Smooth muscle cell (in vitro differentiated cells): ENCODE measurements at regions not wholly inside any gene's neighbourhood (a gene's known extent, or its start where the extent isn't known, plus 50 kb on each side); places are given as distances from the start of the nearest gene placed in this dataset.

Experiments
- DNase-seq: peaks from one replicate; lab custom pipeline; 2025; ENCODE audit not compliant: unreplicated experiment; lab: John Stamatoyannopoulos, UW
- H2AFZ ChIP-seq: fragments of 200-600 bp; sonication (generic); 2 replicates; pipeline ENCODE4 v1.6.0; 2016; ENCODE audit warnings: antibody characterized with exemption, low read depth, mild to moderate bottlenecking
- H3F3A ChIP-seq: fragments of 200-600 bp; sonication (generic); 2 replicates; pipeline ENCODE4 v1.6.0; 2017; ENCODE audit warnings: antibody characterized with exemption, low read depth
- H3K27ac ChIP-seq: fragments of 200-600 bp; sonication (generic); 2 replicates; pipeline ENCODE4 v1.5.1; 2016; ENCODE audit warnings: low read depth, mild to moderate bottlenecking
- H3K27me3 ChIP-seq: fragments of 200-600 bp; sonication (generic); 2 replicates; pipeline ENCODE4 v1.6.1; 2016; ENCODE audit warnings: low read depth, mild to moderate bottlenecking
- H3K36me3 ChIP-seq: fragments of 200-600 bp; sonication (generic); 2 replicates; pipeline ENCODE4 v1.5.1; 2016; ENCODE audit warnings: low read depth
- H3K4me1 ChIP-seq: fragments of 200-600 bp; sonication (generic); 2 replicates; pipeline ENCODE4 v1.5.1; 2016; ENCODE audit warnings: low read depth
- H3K4me2 ChIP-seq: fragments of 200-600 bp; sonication (generic); 2 replicates; pipeline ENCODE4 v1.6.0; 2016; ENCODE audit warnings: mild to moderate bottlenecking
- H3K4me3 ChIP-seq: fragments of 200-600 bp; sonication (generic); 2 replicates; pipeline ENCODE4 v1.5.1; 2016; ENCODE audit warnings: mild to moderate bottlenecking
- H3K79me2 ChIP-seq: fragments of 200-600 bp; sonication (generic); 2 replicates; pipeline ENCODE4 v1.6.0; 2016; ENCODE audit warnings: low read depth, mild to moderate bottlenecking
- H3K9ac ChIP-seq: fragments of 200-600 bp; sonication (generic); 2 replicates; pipeline ENCODE4 v1.6.0; 2016; ENCODE audit warnings: low read depth
- H3K9me3 ChIP-seq: fragments of 200-600 bp; sonication (generic); replicated peaks from 2 replicates; pipeline ENCODE4 v1.5.1; 2016; ENCODE audit warnings: low read depth
- H4K20me1 ChIP-seq: fragments of 200-600 bp; sonication (generic); 2 replicates; pipeline ENCODE4 v1.6.0; 2016; ENCODE audit warnings: low read depth
- WGBS: methylation state at CpG from one replicate; pipeline ENCODE4 v1.1.7; 2016; ENCODE audit warnings: low lambda C conversion rate; 5-methylcytosine and 5-hydroxymethylcytosine counted together
- TF ChIP-seq, protein P1 (sequence below): fragments of 200-600 bp; sonication (generic); IDR thresholded peaks from 2 replicates; pipeline ENCODE4 v1.5.1; 2017; ENCODE audit warnings: borderline replicate concordance, mild to moderate bottlenecking, antibody characterized with exemption; ENCODE audit not compliant: insufficient read depth, poor library complexity, severe bottlenecking

GRCh38 chr6:97674802-97675201, 391.8 kb upstream of the MMS22L start:
- Histone ChIP-seq H3K79me2 (no peaks in the 10 kb centered on the region), H3K27me3 (no peaks in the 10 kb centered on the region), H3K9ac (no peak overlapping the region), H3K4me3 (no peak overlapping the region), H3K27ac (peak overlapping the region; percentile 54), H4K20me1 (no peaks in the 10 kb centered on the region), H3F3A (no peaks in the 10 kb centered on the region), H3K9me3 (no peaks in the 10 kb centered on the region), H3K4me1 (no peaks in the 10 kb centered on the region), H3K4me2 (no peak overlapping the region), H2AFZ (no peak overlapping the region), H3K36me3 (no peaks in the 10 kb centered on the region)
- TF ChIP-seq, protein P1, sequence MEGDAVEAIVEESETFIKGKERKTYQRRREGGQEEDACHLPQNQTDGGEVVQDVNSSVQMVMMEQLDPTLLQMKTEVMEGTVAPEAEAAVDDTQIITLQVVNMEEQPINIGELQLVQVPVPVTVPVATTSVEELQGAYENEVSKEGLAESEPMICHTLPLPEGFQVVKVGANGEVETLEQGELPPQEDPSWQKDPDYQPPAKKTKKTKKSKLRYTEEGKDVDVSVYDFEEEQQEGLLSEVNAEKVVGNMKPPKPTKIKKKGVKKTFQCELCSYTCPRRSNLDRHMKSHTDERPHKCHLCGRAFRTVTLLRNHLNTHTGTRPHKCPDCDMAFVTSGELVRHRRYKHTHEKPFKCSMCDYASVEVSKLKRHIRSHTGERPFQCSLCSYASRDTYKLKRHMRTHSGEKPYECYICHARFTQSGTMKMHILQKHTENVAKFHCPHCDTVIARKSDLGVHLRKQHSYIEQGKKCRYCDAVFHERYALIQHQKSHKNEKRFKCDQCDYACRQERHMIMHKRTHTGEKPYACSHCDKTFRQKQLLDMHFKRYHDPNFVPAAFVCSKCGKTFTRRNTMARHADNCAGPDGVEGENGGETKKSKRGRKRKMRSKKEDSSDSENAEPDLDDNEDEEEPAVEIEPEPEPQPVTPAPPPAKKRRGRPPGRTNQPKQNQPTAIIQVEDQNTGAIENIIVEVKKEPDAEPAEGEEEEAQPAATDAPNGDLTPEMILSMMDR, result no peak
- DNase-seq, result no peak
- 33% methylated on average over 3 of the region's 3 CpGs for WGBS

GRCh38 chr6:97677626-97678025, 394.6 kb upstream of the MMS22L start:
- no peaks in the 10 kb centered on the region for H3K36me3 ChIP-seq
- H3K4me3 ChIP-seq, result no peak overlapping the region
- H2AFZ ChIP-seq, result no peak overlapping the region
- 88% methylated on average over 2 of the region's 2 CpGs for WGBS
- no peaks in the 10 kb centered on the region for H3K9me3 ChIP-seq
- H3K4me1 ChIP-seq, result no peaks in the 10 kb centered on the region
- no peaks in the 10 kb centered on the region for H4K20me1 ChIP-seq
- TF ChIP-seq, protein P1, result no peak
- H3F3A ChIP-seq, result no peaks in the 10 kb centered on the region
- H3K79me2 ChIP-seq, result no peaks in the 10 kb centered on the region
- no peak for DNase-seq
- no peak overlapping the region for H3K4me2 ChIP-seq
- H3K27ac ChIP-seq, result no peak overlapping the region
- H3K27me3 ChIP-seq, result no peaks in the 10 kb centered on the region
- no peak overlapping the region for H3K9ac ChIP-seq

DNA sequence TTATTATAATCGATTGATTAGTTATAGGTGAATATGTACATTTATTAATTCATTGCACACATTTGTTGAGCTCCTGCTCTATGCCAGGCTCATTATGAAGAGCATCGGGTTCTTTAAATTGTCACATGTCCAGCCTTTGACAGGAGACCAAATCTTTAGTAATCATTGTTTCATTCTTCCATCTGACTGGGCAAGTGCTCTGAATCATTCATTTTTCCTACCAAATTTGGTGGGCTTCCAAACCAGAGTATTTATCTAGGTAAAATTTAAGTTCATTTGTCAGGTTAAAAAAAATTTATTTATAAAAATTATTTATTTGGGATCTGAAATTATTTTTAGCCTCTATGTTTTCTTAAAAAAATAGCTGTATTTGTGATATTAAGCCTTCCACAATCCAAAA, 404.9 kb upstream of the MMS22L start:
- Histone ChIP-seq H3K4me2 (no peak overlapping the region), H3K27ac (no peak overlapping the region), H3K27me3 (no peaks in the 10 kb centered on the region), H3K9me3 (no peaks in the 10 kb centered on the region), H2AFZ (no peak overlapping the region), H3K9ac (no peak overlapping the region), H3K79me2 (no peaks in the 10 kb centered on the region), H4K20me1 (no peaks in the 10 kb centered on the region), H3K36me3 (no peaks in the 10 kb centered on the region), H3F3A (no peaks in the 10 kb centered on the region), H3K4me3 (no peak overlapping the region), H3K4me1 (no peaks in the 10 kb centered on the region)
- DNase-seq, result no peak
- TF ChIP-seq, protein P1, result no peak
- WGBS, result 92% methylated on average over 2 of the region's 2 CpGs

- no peak overlapping the region for H3K27ac ChIP-seq
- H2AFZ ChIP-seq, result no peak overlapping the region
- H3K4me3 ChIP-seq, result no peak overlapping the region
- H3K36me3 ChIP-seq, result no peaks in the 10 kb centered on the region
- no peaks in the 10 kb centered on the region for H3K4me1 ChIP-seq
- TF ChIP-seq, protein P1, result no peak
- no peak for DNase-seq
- H3K27me3 ChIP-seq, result no peaks in the 10 kb centered on the region
- H3K79me2 ChIP-seq, result no peaks in the 10 kb centered on the region
- 79% methylated on average over 5 of the region's 5 CpGs for WGBS
- H3F3A ChIP-seq, result no peaks in the 10 kb centered on the region
- H3K9ac ChIP-seq, result no peak overlapping the region
- H3K4me2 ChIP-seq, result no peak overlapping the region
- no peaks in the 10 kb centered on the region for H3K9me3 ChIP-seq
- no peaks in the 10 kb centered on the region for H4K20me1 ChIP-seq
Measured at GRCh38 chr6:97689078-97689754, 406.2 kb upstream of the MMS22L start.
